ENCODE measurements at regions not wholly inside any gene's neighbourhood (a gene's known extent, or its start where the extent isn't known, plus 50 kb on each side); places are given as distances from the start of the nearest gene placed in this dataset.
"Not testable (repeated sequence)": the region's sequence is repeated elsewhere in the genome, so short reads cannot be mapped to it uniquely, and the experiment has no call there.

DNA sequence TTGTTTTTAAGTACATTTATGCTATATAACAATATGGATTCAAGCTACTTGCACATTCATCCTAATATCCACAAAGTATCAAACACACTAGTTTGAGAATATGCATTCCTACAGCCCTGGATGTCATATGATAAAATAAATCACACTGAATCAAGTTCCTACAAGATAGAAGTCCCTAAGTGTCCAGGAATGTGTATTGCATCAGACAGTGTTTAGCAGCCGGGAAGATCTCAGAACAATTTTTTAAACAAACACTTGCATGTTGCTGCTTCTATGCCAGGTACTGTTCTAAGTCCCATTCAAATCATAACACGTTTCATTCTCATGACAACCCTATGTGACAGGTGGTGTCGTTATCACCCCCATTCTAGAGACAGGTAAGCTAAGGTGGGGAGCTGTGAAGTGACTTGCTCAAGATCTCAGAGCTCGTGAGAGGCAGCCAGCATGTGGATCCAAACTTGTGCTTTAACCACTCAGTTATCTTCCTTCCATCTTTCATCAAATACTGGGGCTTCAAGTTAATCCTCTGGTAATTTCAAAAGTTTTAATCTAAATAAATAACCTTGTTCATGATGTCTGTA lies 68.3 kb upstream of the KIF26B start:
- H3K4me1 Mint-ChIP-seq (ENCODE audit: low read depth), result no peaks in the 10 kb centered on the region
- intact Hi-C loops (cut with micrococcal nuclease), result no loop called here
- H3K9me3 Mint-ChIP-seq, result no peaks in the 10 kb centered on the region
- no peak for DNase-seq
- no peaks in the 10 kb centered on the region for H3K36me3 Mint-ChIP-seq (ENCODE audit: low read depth)
- no peak overlapping the region for H3K4me3 Mint-ChIP-seq
- H3K27me3 Mint-ChIP-seq (ENCODE audit: low read depth), result no peaks in the 10 kb centered on the region
- CTCF ChIA-PET, result no interaction called here
- H3K27ac Mint-ChIP-seq, result no peak overlapping the region

DNA sequence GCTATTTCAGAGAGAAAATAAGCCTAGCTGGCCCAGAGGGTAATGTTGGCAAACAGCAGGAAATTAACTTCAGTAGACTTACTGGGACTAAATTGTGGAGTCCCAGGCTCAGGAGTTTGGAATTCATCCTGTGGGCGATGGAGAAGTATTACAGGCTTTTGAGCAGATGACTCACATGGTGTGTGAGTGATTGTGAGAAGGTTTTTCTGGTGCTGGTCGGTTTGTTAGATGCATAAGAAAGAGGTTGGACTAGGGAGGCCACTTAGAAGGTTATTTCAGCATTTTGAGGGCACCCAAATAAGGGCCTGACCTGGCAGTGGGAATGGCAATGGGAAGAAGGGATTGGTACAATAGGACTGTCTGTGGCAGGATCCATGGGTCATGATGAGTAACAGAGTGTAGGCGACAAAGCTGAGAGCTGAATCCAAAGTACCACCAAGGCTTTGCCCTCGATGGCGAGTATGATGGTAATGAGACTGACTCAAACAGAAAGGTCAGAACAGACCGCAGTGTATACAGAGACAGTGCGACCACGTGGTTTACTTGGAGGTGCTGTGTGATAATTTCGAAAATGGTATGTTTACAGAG lies 69.2 kb upstream of the KIF26B start:
- peaks cover 2% of the 10 kb centered on the region for H3K27me3 Mint-ChIP-seq (ENCODE audit: low read depth)
- H3K27ac Mint-ChIP-seq, result no peak overlapping the region
- no peaks in the 10 kb centered on the region for H3K4me1 Mint-ChIP-seq (ENCODE audit: low read depth)
- no peaks in the 10 kb centered on the region for H3K36me3 Mint-ChIP-seq (ENCODE audit: low read depth)
- H3K9me3 Mint-ChIP-seq, result no peaks in the 10 kb centered on the region
- intact Hi-C loops (cut with micrococcal nuclease), result no loop called here
- no peak for DNase-seq
- CTCF ChIA-PET, result no interaction called here
- no peak overlapping the region for H3K4me3 Mint-ChIP-seq

DNA sequence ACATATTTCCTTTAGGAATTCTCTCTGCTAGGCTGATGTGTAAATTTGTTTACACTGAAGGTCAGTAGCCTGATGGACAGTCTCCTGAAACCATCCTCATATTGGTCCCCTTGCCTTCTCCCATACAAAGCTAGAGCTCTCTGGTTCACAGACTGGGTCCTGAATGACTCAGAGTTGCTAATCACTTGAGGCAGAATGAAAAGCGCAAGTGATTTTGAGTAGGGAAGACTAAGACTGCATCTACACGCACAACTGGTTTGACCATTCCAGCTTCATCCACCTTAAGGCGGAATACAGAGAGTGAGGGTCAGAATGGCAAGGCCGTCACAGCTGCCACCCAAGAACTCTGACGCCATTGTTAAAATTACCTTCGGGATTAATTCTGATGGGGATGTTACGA lies 70.2 kb upstream of the KIF26B start:
- DNase-seq, result no peak
- Mint-ChIP-seq H3K4me3 (no peak overlapping the region), H3K4me1 (ENCODE audit: low read depth) (no peaks in the 10 kb centered on the region), H3K27me3 (ENCODE audit: low read depth) (peaks cover 3% of the 10 kb centered on the region), H3K36me3 (ENCODE audit: low read depth) (no peaks in the 10 kb centered on the region), H3K9me3 (no peaks in the 10 kb centered on the region), H3K27ac (no peak overlapping the region)
- intact Hi-C loops (cut with micrococcal nuclease), result no loop called here
- CTCF ChIA-PET, result no interaction called here

DNA sequence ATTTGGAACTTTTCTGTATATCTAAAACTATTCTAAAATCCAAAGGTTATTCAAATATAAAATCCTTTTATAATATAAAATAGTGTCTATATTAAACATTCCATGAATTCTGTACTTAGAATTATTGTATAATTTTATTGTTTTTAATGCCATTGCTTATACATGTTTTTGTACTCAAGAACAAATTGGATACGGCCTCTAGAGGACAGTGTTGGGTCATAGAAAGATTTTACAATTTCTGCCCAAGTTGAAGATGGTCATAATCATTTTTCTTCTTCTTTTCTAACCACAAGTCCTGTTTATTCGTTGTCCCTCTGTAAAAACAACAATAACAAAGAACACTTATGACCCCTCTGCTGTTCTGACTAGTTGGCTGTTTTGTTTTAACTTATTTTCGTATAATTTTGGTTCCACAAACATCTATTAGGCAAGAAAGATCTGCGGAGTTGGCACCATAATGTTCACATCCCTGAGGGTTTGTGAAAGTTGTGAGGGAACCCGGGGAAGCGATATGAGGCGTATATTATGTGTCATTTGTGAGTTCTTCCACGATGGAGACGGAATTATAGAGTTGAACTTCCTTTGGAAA lies 75.7 kb upstream of the KIF26B start:
- Mint-ChIP-seq H3K4me3 (no peak overlapping the region), H3K36me3 (ENCODE audit: low read depth) (no peaks in the 10 kb centered on the region), H3K4me1 (ENCODE audit: low read depth) (no peaks in the 10 kb centered on the region), H3K9me3 (no peaks in the 10 kb centered on the region), H3K27ac (no peak overlapping the region), H3K27me3 (ENCODE audit: low read depth) (peaks cover 3% of the 10 kb centered on the region)
- CTCF ChIA-PET, result interaction anchor here (0.6 to 0.7 kb wide), 2 partner anchors 58 to 1623 kb away, joined by 3 to 4 read pairs; no protein-coding TSS in a partner anchor
- intact Hi-C loops (cut with micrococcal nuclease), result loop anchor here (5.0 kb wide), 1 partner anchor 73 kb away; the partner anchor contains the start of gene KIF26B
- DNase-seq, result no peak

DNA sequence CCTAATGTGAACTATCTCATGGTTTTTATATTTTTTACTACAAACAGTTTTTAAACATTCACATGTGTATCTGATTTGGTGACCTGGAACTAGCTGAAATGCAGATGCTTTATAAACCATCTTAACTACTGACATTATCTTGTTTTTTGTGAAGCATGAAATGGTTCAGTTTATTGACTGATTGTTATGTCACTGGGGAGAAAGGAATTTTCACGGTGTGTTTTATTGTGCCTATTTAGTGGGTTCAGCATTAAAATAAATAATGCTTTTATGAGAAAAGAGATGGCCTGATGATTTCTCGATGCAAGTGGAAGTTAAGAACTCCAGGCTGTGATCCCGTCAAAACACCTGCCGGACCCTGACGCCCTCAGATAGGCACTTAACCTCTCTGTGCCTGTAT lies 79.9 kb upstream of the KIF26B start:
- Mint-ChIP-seq H3K36me3 (ENCODE audit: low read depth) (peaks cover 2% of the 10 kb centered on the region), H3K4me1 (ENCODE audit: low read depth) (no peaks in the 10 kb centered on the region), H3K27ac (no peak overlapping the region), H3K4me3 (no peak overlapping the region), H3K9me3 (peaks cover 3% of the 10 kb centered on the region), H3K27me3 (ENCODE audit: low read depth) (no peaks in the 10 kb centered on the region)
- CTCF ChIA-PET, result no interaction called here
- intact Hi-C loops (cut with micrococcal nuclease), result loop anchor here (5.0 kb wide), 1 partner anchor 77 kb away; the partner anchor contains the start of gene KIF26B
- DNase-seq, result no peak

DNA sequence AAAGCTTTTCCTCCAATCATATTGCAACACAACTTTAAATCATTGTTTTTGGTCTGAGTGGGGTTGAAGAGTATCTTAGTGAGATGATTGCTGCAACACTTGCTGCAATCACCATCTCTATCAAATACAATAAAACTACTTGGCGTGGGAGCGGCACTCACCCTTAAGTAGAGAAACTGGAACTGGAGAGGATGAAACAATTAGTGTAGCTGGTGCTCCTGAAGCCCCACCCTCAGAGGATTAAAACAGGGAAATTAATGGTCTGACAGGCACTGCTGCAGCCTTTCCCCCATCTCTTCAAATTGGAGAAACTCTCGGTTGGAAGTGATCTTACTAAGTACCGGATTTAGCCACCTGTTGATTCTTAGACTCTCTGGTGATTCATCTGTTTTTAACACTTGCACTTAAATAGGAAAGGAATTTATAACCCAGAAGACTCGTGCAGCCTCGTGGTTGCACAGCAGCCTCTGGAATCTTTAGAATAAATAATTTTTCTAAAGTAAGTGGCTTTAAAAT lies 80.5 kb upstream of the KIF26B start:
- peaks cover 2% of the 10 kb centered on the region for H3K36me3 Mint-ChIP-seq (ENCODE audit: low read depth)
- H3K4me1 Mint-ChIP-seq (ENCODE audit: low read depth), result no peaks in the 10 kb centered on the region
- CTCF ChIA-PET, result interaction anchor here (0.6 kb wide), 1 partner anchor 18 kb away, joined by 4 read pairs; no protein-coding TSS in a partner anchor
- DNase-seq, result no peak
- H3K27ac Mint-ChIP-seq, result no peak overlapping the region
- no peaks in the 10 kb centered on the region for H3K27me3 Mint-ChIP-seq (ENCODE audit: low read depth)
- no peak overlapping the region for H3K4me3 Mint-ChIP-seq
- peaks cover 3% of the 10 kb centered on the region for H3K9me3 Mint-ChIP-seq
- intact Hi-C loops (cut with micrococcal nuclease), result no loop called here

DNA sequence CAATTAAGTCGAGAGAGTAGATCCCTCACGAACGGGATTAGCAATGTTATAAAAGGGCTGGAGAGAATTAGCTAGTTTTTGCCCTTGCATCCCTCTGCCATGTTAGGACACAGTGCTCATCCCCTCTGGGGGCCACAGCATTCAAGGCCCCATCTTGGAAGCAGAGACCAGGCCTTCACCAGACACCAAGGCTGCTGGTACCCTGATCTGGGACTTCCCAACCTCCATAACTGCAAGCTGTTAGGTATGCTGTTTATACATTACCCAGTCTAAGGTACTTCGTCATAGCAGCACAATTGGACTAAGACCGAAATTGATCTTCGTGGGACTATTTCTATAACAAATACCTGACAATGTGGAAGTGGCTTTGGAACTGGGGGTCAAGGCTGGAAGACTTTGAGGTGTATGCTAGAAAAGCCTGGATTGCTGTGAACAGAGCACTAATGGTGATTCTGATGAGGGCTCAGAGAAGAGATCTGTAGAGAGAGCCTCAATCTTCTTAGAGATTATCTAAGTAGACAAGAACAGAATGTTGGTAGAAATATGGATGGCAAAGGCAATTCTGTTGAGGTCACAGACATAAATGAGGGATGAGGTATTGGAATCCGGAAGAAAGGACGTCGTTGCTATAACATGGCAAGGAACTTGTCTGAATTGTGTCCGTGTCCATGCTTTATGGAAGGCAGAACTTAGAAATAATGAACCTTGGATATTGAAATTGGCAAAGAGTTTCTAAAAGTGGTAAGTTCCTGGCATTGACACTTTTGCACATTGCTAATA lies 83.8 kb upstream of the KIF26B start:
- CTCF ChIA-PET, result interaction anchor here (0.6 kb wide), 1 partner anchor 382 kb away, joined by 4 read pairs; no protein-coding TSS in a partner anchor
- no peak overlapping the region for H3K4me3 Mint-ChIP-seq
- H3K9me3 Mint-ChIP-seq, result peaks cover 3% of the 10 kb centered on the region
- H3K27me3 Mint-ChIP-seq (ENCODE audit: low read depth), result no peaks in the 10 kb centered on the region
- H3K27ac Mint-ChIP-seq, result no peak overlapping the region
- intact Hi-C loops (cut with micrococcal nuclease), result no loop called here
- peaks cover 2% of the 10 kb centered on the region for H3K36me3 Mint-ChIP-seq (ENCODE audit: low read depth)
- no peak for DNase-seq
- no peaks in the 10 kb centered on the region for H3K4me1 Mint-ChIP-seq (ENCODE audit: low read depth)

DNA sequence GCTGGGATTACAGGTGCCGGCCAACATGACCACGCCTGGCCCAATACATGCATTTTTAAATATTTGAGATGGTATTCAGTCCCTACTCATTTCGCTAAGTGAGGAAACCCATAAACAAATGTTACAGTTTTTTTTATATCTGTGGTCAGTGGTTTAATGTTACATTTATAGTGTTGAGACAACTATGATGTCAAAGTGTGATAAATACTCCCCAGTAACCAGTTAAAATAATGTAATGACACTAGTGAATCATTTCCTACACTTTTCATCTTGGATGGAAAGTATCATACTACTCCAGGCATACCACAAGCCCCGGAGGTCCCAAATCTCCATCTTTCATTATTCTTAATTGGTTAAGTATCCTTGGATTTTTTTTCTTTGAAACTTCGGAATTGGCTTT lies 87.5 kb upstream of the KIF26B start:
- H3K4me1 Mint-ChIP-seq (ENCODE audit: low read depth), result no peaks in the 10 kb centered on the region
- no peak overlapping the region for H3K4me3 Mint-ChIP-seq
- CTCF ChIA-PET, result no interaction called here
- H3K36me3 Mint-ChIP-seq (ENCODE audit: low read depth), result peaks cover 2% of the 10 kb centered on the region
- H3K9me3 Mint-ChIP-seq, result no peaks in the 10 kb centered on the region
- intact Hi-C loops (cut with micrococcal nuclease), result no loop called here
- H3K27ac Mint-ChIP-seq, result no peak overlapping the region
- DNase-seq, result no peak
- no peaks in the 10 kb centered on the region for H3K27me3 Mint-ChIP-seq (ENCODE audit: low read depth)

DNA sequence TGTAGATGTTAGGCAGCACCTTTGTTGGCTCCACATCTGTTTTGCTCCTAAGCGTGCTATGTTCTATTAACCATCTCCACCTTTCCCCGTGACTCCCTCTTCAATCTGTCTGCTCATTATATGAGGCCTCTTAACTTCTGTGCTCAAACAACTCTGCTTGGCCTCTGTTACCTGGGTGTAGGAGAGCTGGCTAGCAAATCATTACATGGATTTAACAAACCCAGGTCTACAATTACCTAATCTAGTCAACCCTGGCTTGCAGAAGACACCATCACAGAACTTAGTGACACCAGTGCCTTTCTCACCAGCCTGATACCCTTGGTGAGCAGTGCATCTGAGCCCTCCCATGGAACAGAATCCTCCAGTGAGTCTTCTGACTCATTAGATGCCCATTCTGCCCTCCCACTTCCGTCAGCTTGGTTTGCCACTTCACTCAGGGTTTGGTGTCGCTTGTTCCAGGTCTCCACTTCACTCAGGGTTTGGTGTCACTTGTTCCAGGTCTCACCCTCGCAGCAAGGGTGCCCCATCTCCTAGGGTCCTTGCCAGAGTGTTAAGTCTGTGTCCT lies 92.0 kb upstream of the KIF26B start:
- H3K9me3 Mint-ChIP-seq, result no peaks in the 10 kb centered on the region
- no peaks in the 10 kb centered on the region for H3K27me3 Mint-ChIP-seq (ENCODE audit: low read depth)
- intact Hi-C loops (cut with micrococcal nuclease), result no loop called here
- no peak overlapping the region for H3K27ac Mint-ChIP-seq
- H3K4me3 Mint-ChIP-seq, result no peak overlapping the region
- H3K4me1 Mint-ChIP-seq (ENCODE audit: low read depth), result no peaks in the 10 kb centered on the region
- H3K36me3 Mint-ChIP-seq (ENCODE audit: low read depth), result no peaks in the 10 kb centered on the region
- CTCF ChIA-PET, result no interaction called here
- DNase-seq, result no peak

DNA sequence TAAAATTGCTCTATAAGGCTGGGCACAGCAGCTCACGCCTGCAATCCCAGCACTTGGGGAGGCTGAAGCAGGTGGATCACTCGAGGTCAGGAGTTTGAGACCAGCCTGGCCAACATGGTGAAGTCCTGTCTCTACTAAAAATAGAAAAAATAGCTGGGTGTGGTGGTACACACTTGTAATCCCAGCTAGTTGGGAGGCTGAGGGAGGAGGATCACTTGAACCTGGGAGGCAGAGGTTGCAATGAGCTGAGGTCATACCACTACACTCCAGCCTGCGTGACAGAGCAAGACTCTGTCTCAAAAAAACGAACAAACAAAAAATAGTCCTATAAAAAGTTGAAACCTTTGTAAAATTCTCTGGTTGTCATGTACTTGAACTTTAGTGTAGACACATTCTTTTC lies 93.0 kb upstream of the KIF26B start:
- H3K9me3 Mint-ChIP-seq; H3K4me1 Mint-ChIP-seq (ENCODE audit: low read depth); H3K36me3 Mint-ChIP-seq (ENCODE audit: low read depth); DNase-seq; H3K27me3 Mint-ChIP-seq (ENCODE audit: low read depth); H3K27ac Mint-ChIP-seq; CTCF ChIA-PET; intact Hi-C loops (cut with micrococcal nuclease); H3K4me3 Mint-ChIP-seq: not testable (repeated sequence)

DNA sequence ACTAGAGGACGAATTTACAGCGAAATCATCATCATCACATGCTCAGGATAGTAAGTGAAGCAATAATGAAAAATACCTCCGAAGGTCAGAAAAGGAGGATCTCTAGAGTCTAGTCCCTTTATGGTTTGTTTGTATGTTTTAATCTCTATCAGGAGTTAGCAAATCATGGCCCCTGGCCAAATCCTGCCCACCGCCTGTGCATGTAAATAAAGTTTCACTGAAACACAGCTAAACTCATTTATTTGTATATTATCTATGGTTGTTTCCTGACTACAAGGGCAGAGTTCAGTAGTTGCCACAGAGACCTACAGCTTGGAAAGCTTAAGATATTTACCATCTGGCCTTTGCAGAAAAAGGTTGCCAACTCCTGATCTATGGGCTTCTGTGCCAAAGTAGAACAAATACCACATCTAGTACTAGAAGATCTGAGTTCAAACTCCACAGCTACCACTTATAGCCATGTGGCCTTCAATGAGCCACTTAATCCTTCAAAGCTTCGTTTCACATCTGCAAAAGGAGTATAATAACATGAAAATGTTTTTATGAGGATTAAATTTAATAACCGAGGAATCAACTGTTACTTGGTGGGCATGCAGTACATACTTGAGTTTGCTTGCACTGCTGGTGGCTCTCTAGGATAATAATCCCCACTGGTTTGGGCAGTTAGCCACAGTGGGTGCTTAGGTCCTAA lies 94.0 kb upstream of the KIF26B start:
- Mint-ChIP-seq H3K27ac (no peak overlapping the region), H3K4me1 (ENCODE audit: low read depth) (no peaks in the 10 kb centered on the region), H3K4me3 (no peak overlapping the region), H3K36me3 (ENCODE audit: low read depth) (no peaks in the 10 kb centered on the region), H3K27me3 (ENCODE audit: low read depth) (no peaks in the 10 kb centered on the region), H3K9me3 (no peaks in the 10 kb centered on the region)
- DNase-seq, result no peak
- CTCF ChIA-PET, result interaction anchor here (1.2 kb wide), 1 partner anchor 19 kb away, joined by 3 read pairs; no protein-coding TSS in a partner anchor
- intact Hi-C loops (cut with micrococcal nuclease), result no loop called here

All from activated naive CD4-positive, alpha-beta T cell treated with anti-CD3 and anti-CD28 coated beads for 36 hours (primary cell).